Fibroblast of skin of right quadriceps (primary cell): ENCODE measurements at regions not wholly inside any gene's neighbourhood (a gene's known extent, or its start where the extent isn't known, plus 50 kb on each side); places are given as distances from the start of the nearest gene placed in this dataset.

Experiments used
- DNase-seq: peaks from one replicate; pipeline ENCODE4 v3.0.0-alpha.2; 2013

GRCh38 chr4:119696963-119697362 lies 68.4 kb upstream of the PDE5A start:
- DNase-seq: no peak

GRCh38 chr4:119695216-119695615 lies 66.6 kb upstream of the PDE5A start:
- no peak for DNase-seq

- peak; percentile 1 for DNase-seq
Observed at GRCh38 chr4:119693126-119693525, 64.5 kb upstream of the PDE5A start.

GRCh38 chr4:119692001-119692400 lies 63.4 kb upstream of the PDE5A start:
- peak; percentile 44 for DNase-seq

DNA sequence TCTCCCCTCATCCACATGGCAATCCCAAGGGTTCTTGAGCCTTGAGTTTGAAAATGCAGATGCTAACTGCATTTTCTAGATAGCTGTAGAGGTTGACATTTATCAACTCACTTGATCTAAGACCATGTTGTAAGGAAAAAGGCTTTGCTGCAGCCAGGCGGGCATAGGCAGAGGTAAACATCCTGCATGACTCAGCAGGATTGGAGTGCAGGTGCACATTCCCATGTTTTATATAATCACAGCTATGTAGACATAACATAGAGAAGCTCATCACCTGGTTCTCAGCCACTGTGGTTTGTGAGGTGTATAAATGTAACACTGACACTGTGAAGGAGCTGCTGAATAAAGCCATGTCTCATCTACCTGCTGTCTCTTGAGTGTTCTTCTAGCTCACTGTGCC lies 62.3 kb upstream of the PDE5A start:
- no peak for DNase-seq

- DNase-seq: no peak
Observed at GRCh38 chr4:119688446-119688845, 59.8 kb upstream of the PDE5A start.

DNA sequence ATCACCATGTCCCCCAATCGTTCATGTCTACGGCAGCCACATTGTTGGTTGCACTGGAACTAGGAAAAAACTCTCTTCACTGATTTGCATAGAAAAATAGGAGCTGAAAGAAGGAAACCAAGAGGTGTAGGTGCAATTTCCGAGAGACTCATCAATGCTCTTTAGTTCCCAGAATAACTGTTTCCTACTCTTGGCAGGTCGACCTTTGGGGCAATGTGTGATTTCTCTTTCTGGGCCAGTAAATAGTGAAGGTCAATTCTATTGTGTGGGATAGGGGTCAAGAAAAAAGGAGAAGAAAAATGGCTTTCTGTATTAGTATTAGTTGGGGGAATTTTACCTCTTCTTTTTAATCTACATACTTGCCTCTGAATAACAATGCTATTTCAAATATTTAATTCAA lies 55.9 kb upstream of the PDE5A start:
- no peak for DNase-seq

GRCh38 chr4:119683518-119683917 lies 54.9 kb upstream of the PDE5A start:
- peak; percentile 15 for DNase-seq

DNA sequence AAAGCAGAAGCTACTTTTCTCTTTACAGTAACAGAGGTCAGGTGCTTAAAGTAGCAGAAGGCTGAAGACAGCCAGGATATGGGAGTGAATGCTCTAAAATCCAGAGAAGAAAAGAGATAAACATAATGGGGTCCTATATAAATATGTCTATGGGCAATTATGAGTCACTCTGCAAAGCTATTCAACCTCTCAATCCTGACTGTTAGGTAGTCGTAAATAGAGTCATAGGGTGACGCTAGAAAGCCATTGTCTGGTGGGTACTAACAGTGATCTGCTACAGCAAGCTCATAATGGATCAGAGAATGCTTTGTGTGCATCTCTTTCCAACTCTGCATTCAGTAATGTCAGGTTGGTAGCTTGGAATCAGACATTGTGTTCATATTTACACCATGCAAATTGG lies 53.5 kb upstream of the PDE5A start:
- no peak for DNase-seq

GRCh38 chr4:119679251-119679650 lies 50.6 kb upstream of the PDE5A start:
- DNase-seq: no peak

DNA sequence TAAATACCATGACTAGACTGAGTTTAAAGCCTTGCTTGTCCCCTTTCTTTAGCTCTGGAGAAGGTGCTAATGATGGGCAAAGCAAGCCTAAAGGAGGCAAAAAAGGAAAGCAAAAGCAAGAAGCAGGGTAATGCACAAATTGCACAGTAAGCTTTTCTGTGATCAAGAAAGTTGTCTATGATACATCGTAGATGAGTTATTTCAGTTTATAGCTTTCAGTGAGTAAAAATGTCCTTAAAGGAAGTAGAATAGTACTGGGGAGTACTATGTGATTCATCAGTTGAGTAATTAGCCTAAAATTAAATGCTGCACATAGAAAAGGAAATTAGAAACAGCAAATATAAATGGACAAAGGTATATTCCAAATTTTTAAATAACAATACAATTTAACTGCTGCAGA lies 50.2 kb upstream of the PDE5A start:
- peak; percentile 29 for DNase-seq
